Caco-2 (cell line): ENCODE measurements at regions not wholly inside any gene's neighbourhood (a gene's known extent, or its start where the extent isn't known, plus 50 kb on each side); places are given as distances from the start of the nearest gene placed in this dataset.

Experiments
- BruUV-seq: library from RNA; stranded (reverse); fragments of 400-500 nt; replicated peaks from 2 replicates; lab custom pipeline; 2021; lab: Mats Ljungman, UMichigan
- CTCF ChIA-PET: fragments of 300-600 bp; sonication (Branson Sonifier 250); formaldehyde crosslinking; loops from one replicate; lab custom pipeline; 2022; ENCODE audit warnings: antibody characterized with exemption; lab: Charles Lee
- POLR2A ChIA-PET: fragments of 300-600 bp; sonication (Branson Sonifier 250); formaldehyde crosslinking; loops from one replicate; lab custom pipeline; 2022; ENCODE audit warnings: antibody characterized with exemption; lab: Charles Lee
- DNase-seq, 2 experiments: peaks; one replicate each; pipeline versions ENCODE4 v3.0.0 to v3.0.0-alpha.2; 2020 to 2022
- H3K27me3 ChIP-seq: replicated peaks from 2 replicates; pipeline ENCODE4 v1.6.0; 2011; ENCODE audit warnings: low read length; ENCODE audit not compliant: control insufficient read depth, insufficient read depth
- H3K36me3 ChIP-seq: 2 replicates; pipeline ENCODE4 v1.5.1; 2011; ENCODE audit warnings: low read length; ENCODE audit not compliant: control insufficient read depth, insufficient read depth
- H3K4me1 ChIP-seq: fragments of 250-450 bp; sonication (Bioruptor Pico); 2 replicates; pipeline ENCODE4 v1.5.1; 2020; ENCODE audit warnings: mild to moderate bottlenecking
- H3K4me3 ChIP-seq: 2 replicates; pipeline ENCODE4 v1.5.1; 2011; ENCODE audit warnings: low read depth, mild to moderate bottlenecking, control low read depth, low read length
- H3K9me3 ChIP-seq: fragments of 250-450 bp; sonication (Bioruptor Pico); 2 replicates; pipeline ENCODE4 v1.5.1; 2020; ENCODE audit warnings: mild to moderate bottlenecking, moderate library complexity
- H3K27ac Mint-ChIP-seq: one replicate; pipeline ENCODE4 v1.8.0; 2022; ENCODE audit warnings: mixed read lengths; ENCODE audit not compliant: unreplicated experiment
- H3K27me3 Mint-ChIP-seq: one replicate; pipeline ENCODE4 v1.8.0; 2022; ENCODE audit warnings: mixed read lengths; ENCODE audit not compliant: insufficient read depth, unreplicated experiment
- H3K36me3 Mint-ChIP-seq: one replicate; pipeline ENCODE4 v1.8.0; 2022; ENCODE audit warnings: mild to moderate bottlenecking, mixed read lengths; ENCODE audit not compliant: insufficient read depth, unreplicated experiment
- H3K4me1 Mint-ChIP-seq: one replicate; pipeline ENCODE4 v1.8.0; 2022; ENCODE audit warnings: low read depth, mixed read lengths; ENCODE audit not compliant: unreplicated experiment
- H3K4me3 Mint-ChIP-seq: one replicate; pipeline ENCODE4 v1.8.0; 2022; ENCODE audit warnings: mild to moderate bottlenecking, moderate library complexity, mixed read lengths; ENCODE audit not compliant: unreplicated experiment
- H3K9me3 Mint-ChIP-seq: one replicate; pipeline ENCODE4 v1.8.0; 2022; ENCODE audit warnings: mixed read lengths; ENCODE audit not compliant: unreplicated experiment
- CTCF ChIP-seq, 2 experiments: fragments of 200-600 bp in 1 of 2; IDR thresholded peaks; 1 replicate in 1 of 2; 2 replicates in 1 of 2; pipeline versions ENCODE4 v1.5.1 to v1.8.0; 2011 to 2022; ENCODE audit warnings: antibody characterized with exemption in 1 of 2, control low read depth in 1 of 2, inconsistent platforms in 1 of 2, low read depth in 1 of 2, low read length in 1 of 2, mild to moderate bottlenecking in 1 of 2, moderate library complexity in 1 of 2; ENCODE audit not compliant: insufficient read depth in 1 of 2, severe bottlenecking in 1 of 2, unreplicated experiment in 1 of 2
- intact Hi-C: fragments of 100-400 bp; cut with micrococcal nuclease; formaldehyde crosslinking; loops from one replicate; pipeline ENCODE4 v1.10.0; 2022; ENCODE audit not compliant: unreplicated experiment

DNA sequence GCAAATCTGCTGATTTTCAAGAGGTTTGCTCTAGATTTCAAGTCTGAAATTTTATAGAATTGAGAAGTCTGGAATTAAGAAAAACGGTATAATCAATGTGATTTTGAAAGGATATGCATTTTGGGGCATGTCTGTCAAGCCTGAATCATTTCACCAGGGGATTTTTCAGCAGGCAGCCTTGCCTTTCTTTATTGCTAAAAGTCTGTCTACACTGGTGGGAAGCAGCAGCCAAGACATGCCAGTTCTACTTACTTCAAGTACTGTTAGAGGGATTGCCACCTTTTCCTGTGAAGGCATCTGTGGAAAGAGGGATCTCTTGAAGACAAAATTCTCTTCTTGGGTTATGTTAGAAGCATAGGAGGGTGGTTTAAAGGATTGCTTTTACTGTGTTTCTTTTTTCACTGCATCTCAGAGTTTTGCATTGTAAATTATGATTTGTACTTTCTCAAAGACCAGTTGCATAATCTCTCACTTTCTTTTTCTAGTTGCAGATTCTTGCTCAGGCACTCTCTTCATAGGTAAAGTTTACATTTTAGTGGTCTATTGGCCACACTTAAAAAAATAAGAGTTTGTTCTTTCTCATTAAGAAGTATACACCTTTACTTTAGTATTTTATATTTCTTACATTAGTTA lies 837.0 kb downstream of the GALC start:
- Mint-ChIP-seq H3K4me3 (no peak overlapping the region), H3K9me3 (peaks cover 9% of the 10 kb centered on the region), H3K4me1 (no peaks in the 10 kb centered on the region), H3K27me3 (peaks cover 7% of the 10 kb centered on the region), H3K27ac (no peak overlapping the region), H3K36me3 (no peaks in the 10 kb centered on the region)
- TF ChIP-seq CTCF (IDR thresholded peaks at IDR 0.05; ENCODE audit: insufficient read depth in 1 of 2, low read depth in 1 of 2, low read length in 1 of 2, severe bottlenecking in 1 of 2, unreplicated experiment in 1 of 2), result no peak
- no peaks in the 10 kb centered on the region for H3K4me1 ChIP-seq
- no peak for DNase-seq
- no peak overlapping the region for H3K4me3 ChIP-seq
- ChIA-PET CTCF (no interaction called here), POLR2A (no interaction called here)
- BruUV-seq, result no TSS peak
- no peaks in the 10 kb centered on the region for H3K9me3 ChIP-seq
- H3K27me3 ChIP-seq, result no peaks in the 10 kb centered on the region
- intact Hi-C loops, result loop anchor here (10.0 kb wide), 1 partner anchor 521 kb away; no protein-coding TSS in a partner anchor
- no peaks in the 10 kb centered on the region for H3K36me3 ChIP-seq

DNA sequence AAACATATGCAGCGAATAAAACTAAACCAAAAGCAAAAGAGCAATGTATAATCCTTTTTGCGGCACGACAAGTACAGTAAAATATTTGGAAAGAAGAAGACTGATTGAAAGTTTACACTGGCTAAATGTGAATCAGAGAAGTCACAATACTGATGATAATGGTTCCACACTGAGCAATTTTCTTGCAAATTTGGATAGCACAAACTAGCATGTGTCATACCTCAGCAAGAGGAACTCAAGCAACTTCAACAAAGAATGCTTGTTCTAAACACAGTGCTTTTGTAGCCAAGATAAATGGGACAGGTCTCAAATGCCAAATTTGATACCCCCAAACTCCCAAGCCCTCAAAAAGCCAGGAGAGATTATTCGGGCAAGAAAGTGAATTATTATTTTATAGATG lies 839.1 kb downstream of the GALC start:
- Histone ChIP-seq H3K27me3 (no peaks in the 10 kb centered on the region), H3K36me3 (no peaks in the 10 kb centered on the region), H3K4me3 (no peak overlapping the region), H3K9me3 (no peaks in the 10 kb centered on the region), H3K4me1 (no peaks in the 10 kb centered on the region)
- DNase-seq, result no peak
- no peak for TF ChIP-seq CTCF (IDR thresholded peaks at IDR 0.05; ENCODE audit: insufficient read depth in 1 of 2, low read depth in 1 of 2, low read length in 1 of 2, severe bottlenecking in 1 of 2, unreplicated experiment in 1 of 2)
- Mint-ChIP-seq H3K27ac (no peak overlapping the region), H3K4me3 (no peak overlapping the region), H3K27me3 (peaks cover 3% of the 10 kb centered on the region), H3K36me3 (no peaks in the 10 kb centered on the region), H3K9me3 (no peaks in the 10 kb centered on the region), H3K4me1 (no peaks in the 10 kb centered on the region)
- no TSS peak for BruUV-seq
- intact Hi-C loops, result loop anchor here (10.0 kb wide), 1 partner anchor 519 kb away; no protein-coding TSS in a partner anchor
- ChIA-PET CTCF (no interaction called here), POLR2A (no interaction called here)

- no peak for DNase-seq
- Mint-ChIP-seq H3K27ac (no peak overlapping the region), H3K36me3 (no peaks in the 10 kb centered on the region), H3K4me3 (no peak overlapping the region), H3K4me1 (no peaks in the 10 kb centered on the region), H3K27me3 (peaks cover 6% of the 10 kb centered on the region), H3K9me3 (no peaks in the 10 kb centered on the region)
- POLR2A ChIA-PET, result no interaction called here
- CTCF ChIA-PET, result no interaction called here
- no peak overlapping the region for H3K4me3 ChIP-seq
- no peak for TF ChIP-seq CTCF (IDR thresholded peaks at IDR 0.05; ENCODE audit: insufficient read depth in 1 of 2, low read depth in 1 of 2, low read length in 1 of 2, severe bottlenecking in 1 of 2, unreplicated experiment in 1 of 2)
- H3K27me3 ChIP-seq, result no peaks in the 10 kb centered on the region
- H3K36me3 ChIP-seq, result no peaks in the 10 kb centered on the region
- no peaks in the 10 kb centered on the region for H3K9me3 ChIP-seq
- BruUV-seq, result no TSS peak
- H3K4me1 ChIP-seq, result no peaks in the 10 kb centered on the region
- intact Hi-C loops, result loop anchor here (10.0 kb wide), 1 partner anchor 519 kb away; no protein-coding TSS in a partner anchor
These were observed 839.6 kb downstream of the GALC start for GRCh38 chr14:87153391-87153790.
